GM21529 (cell line): ENCODE measurements at regions not wholly inside any gene's neighbourhood (a gene's known extent, or its start where the extent isn't known, plus 50 kb on each side); places are given as distances from the start of the nearest gene placed in this dataset.

Experiments
- ATAC-seq: cut with Tn5 transposase; IDR thresholded peaks from one replicate; pipeline ENCODE4 v1.9.1; 2021; ENCODE audit not compliant: unreplicated experiment

DNA sequence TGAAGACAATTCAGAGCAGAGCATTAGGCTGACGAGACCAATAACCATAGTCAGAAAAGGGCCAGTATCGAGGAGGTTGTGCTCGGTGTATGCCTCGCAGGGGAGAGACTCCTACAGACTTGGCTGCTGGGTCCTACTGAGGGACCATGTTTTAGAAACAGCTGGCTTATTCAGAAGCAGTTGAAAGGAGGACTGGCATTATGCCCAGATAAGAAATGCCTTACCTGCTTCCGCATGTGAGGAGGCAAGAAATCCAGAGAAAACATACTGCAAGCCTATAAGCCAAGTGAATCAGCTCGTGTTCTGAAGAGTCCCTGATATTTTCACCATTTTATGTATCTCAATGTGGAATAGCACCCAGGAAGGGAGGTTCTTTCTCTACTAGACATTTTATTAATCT lies 434.7 kb downstream of the GRB14 start:
- ATAC-seq: no peak

DNA sequence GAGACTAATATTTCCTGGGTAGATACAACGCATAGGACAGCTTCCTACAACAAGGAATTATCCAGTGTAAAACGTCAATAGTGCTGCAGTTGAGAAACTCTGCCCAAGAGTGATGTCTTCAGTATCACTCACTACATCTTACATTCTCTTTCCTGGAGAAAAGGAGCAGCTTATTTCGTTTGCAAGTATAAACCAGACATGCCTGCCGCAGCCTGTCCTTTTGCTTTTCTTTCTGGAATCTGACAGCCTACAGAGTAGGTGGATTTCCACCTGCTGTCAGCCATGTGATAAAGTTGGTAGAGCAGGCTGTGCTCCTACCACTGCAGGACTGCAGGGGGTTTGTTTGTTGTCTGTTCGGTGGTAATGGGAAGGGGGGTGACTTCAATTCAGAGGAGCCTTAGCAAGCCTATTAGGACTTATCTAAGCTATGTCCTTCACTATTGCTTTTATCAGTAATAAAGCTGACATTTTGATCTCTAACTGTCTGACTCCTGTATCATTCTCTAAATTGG lies 439.1 kb downstream of the GRB14 start:
- ATAC-seq: no peak

DNA sequence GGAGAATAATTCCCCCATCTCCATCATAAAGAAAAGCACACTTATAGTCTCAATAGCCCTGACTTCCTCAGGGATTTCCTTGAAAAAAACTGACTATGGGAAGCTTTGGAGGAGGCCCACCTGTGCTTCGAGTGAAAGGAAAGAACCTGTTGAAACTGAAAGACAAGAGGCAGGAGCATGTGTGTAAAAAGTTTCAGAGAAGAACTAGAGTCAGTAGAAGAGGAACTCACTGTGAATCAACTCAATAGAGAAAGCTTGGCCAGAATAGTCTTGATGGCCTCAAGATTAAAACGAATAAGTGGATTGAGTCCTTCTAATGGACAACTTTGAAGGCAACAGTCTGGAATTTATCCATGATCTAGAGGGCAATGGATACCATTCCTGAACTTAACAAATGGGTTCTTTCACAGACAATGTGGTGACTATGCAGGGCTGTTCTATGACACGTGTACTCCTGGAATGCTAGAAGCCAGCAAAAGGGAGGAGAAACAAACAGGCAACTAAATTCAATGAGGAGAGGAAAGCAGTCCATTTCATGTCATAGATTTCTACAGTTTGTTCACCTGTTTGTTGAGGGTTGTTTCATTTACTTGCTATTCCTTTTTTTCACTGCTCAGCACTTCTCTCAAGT lies 442.3 kb downstream of the GRB14 start:
- peak; percentile 58 for ATAC-seq

DNA sequence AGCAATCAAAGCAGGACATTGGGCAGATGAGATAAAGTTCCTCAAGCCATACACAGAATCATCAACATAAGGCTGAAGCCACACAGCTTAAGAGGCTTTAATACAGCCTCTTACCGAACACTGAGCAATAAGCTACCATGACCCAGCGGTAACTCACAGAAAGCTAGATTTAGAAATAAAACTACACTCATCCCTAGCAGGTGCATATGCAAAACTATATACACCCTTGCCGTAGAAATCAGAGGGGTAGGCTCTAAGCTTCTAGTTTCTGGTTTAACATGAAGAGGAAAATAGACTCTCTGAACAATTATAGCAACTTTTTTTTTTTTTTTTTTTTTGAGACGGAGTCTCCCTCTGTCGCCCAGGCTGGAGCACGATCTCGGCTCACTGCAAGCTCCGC lies 428.8 kb upstream of the FIGN start:
- no peak for ATAC-seq

DNA sequence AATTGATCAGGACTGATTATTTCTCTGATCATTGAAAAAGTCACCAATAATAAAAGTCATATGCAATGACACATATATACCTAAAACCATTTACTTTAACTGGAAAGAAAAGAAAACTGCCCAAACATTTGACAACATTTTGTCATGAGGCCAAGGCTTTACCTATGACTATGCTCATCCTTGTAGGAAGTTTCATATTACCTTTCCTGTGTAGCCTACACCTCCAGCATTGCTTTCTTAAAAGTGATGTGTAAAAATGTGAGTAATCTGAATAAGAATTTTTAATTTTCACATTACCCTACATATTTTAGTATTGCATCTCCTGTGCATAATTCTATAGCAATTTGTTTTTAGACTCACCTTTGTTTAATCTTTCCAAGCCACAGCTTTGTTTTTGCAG lies 419.8 kb upstream of the FIGN start:
- ATAC-seq: no peak

GRCh38 chr2:164151522-164151921 lies 415.7 kb upstream of the FIGN start:
- ATAC-seq: no peak

DNA sequence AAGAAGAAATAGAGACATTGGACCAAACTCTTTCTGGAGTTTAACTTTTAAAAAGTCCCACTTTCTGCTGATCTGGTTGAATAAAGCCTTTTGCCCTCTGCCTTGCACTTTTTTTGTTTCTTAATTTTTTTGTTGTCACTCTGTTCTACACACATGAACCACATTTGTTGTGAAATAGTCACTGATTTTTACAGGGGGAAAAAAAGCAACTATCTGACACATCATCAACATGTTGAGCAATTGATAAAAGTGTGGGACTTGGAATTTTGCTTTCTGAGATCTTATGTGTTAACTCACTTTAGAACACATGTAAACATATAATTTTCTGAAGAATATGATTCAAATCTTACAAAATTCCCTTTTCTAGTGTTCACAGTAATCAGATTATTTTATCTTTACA lies 414.8 kb upstream of the FIGN start:
- no peak for ATAC-seq

DNA sequence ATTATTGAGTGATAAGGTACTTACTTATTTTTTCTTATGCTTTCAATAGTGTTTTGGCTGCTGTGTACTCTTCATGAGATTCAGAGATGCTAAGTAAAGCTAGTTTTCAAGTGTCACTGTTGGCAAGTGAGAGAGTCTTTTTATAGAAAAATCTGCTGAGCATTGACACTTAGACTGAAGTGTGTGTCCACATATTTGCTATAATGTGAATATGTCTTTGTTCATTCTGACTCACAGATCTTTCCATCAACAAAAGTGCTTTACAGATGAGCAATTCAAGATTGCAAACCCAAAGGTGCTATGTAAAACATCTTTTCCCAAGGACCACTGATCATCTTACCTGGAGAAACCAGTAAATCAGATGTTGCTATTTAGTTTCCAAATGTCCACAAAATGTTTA lies 410.6 kb upstream of the FIGN start:
- ATAC-seq: no peak

GRCh38 chr2:164145093-164145987 lies 409.5 kb upstream of the FIGN start:
- no peak for ATAC-seq

- no peak for ATAC-seq
Measured at GRCh38 chr2:164143183-164143930, 407.5 kb upstream of the FIGN start.

DNA sequence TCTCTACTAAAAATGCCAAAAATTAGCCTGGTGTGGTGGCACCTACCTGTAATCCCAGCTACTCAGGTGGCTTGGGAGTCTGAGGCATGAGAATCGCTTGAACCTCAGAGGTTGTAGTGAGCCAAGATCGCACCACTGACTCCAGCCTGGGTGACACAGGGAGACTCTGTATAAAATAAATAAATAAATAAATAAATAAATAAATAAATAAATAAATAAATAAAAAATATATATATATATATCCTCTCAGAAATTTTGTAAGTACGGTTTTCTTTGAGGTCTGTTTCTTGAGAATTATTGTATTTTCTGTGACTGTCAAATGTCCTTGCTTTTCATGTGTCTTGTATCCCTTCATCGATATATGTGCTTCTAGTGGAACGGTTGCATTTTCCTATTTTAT lies 406.9 kb upstream of the FIGN start:
- no peak for ATAC-seq

DNA sequence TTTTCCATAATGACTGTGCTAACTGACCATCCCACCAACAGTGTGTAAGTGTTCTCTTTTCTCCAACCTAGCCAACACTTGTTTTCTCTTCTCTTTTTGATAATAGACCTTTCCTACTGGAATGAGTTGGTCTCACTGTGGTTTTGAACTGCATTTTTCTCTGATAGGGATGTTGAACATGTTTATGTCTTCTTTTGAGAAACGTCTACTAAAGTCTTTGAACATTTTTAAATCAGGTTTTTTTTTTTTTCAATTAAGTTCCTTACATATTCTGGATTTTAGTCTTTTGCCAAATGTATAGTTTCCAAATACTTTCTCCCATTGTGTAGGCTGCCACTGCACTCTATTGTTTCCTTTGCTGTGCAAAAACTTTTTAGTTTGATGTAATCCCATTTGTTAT lies 405.5 kb upstream of the FIGN start:
- ATAC-seq: no peak

DNA sequence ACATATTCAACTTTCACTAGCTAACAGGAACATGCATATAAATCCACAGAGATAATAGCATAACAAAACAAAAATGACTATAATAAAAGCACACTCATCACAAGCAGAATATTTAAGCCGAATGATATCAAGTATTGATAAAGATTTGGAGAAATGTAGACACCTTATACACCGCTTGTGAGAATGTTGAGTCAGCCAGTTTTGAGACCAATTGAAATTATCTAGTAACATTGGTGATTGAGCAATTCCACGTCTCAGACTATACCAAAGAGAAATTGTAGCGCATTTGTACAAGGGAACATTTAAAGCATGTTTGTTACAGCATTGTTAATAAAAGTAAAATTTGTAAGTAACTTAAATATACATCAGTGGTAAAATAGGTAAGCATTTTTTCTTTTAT lies 402.9 kb upstream of the FIGN start:
- ATAC-seq: no peak

DNA sequence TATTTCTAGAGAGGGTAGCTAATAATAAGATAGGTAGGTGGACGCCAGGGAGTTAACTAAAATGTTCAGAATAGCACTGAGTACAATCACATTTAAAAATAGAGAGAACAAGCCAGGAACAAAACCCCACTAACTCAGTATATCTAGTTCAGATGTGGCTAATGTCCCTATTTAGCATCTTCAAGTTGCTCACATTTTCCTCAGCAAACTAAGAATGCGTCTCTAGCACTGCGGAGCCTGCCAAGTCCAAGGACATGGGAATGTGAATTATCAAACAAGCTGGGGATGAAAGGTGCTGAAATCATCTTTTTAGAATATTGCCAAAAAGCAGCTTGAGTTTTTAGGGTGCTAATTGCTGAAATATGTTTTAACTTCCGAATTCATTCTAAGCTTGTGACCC lies 398.5 kb upstream of the FIGN start:
- ATAC-seq: no peak

GRCh38 chr2:164127971-164128527 lies 392.2 kb upstream of the FIGN start:
- no peak for ATAC-seq

DNA sequence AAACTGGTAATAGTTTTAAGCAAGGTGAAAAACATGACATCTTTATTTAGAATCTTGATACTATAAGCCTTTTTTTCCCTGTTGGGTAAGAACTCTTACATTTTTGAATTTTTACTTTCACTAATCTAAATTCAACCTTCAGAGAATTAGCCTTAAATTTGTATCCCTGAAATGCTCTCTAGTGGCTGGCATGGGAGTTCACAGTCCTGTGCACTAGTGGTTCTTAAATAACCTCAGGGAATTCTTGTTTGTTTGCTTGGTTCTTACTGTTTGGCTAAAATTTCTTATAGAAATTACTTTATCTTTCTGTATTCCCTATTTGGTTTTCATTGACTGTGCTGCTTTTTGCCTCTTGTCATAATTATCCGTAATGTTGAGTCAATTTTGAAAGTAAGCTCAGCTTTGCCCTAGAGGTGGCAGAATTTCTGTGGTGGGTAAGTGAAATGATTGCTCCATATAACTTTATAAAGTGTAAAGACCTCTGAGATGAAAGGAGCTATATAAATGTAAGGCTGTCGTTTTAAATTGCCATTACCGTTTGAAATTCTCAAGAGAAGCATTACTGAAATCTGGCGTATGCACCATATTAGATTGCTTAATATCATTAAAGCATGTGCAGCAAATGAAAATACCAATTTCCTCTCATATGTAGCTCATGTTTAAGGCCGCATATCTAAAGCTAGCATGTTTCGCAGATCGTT lies 391.3 kb upstream of the FIGN start:
- ATAC-seq: no peak

DNA sequence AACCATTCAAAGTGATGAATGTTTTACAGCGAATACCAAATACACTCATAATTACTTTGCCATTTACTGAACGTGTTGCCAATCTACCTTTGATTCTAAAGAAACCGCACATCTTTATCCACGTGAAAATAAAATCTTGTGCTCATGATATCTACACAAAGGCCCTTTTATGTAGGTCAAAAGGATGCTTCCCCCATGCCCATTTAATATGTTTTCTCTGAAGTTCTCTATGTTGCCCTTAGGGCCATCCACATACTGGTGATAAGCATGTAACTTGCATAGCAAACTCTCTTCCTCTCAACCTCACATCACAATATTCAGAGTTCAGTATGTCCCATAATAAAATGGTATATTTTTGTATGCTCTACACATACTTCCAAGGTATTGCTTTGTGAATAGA lies 380.0 kb upstream of the FIGN start:
- no peak for ATAC-seq

DNA sequence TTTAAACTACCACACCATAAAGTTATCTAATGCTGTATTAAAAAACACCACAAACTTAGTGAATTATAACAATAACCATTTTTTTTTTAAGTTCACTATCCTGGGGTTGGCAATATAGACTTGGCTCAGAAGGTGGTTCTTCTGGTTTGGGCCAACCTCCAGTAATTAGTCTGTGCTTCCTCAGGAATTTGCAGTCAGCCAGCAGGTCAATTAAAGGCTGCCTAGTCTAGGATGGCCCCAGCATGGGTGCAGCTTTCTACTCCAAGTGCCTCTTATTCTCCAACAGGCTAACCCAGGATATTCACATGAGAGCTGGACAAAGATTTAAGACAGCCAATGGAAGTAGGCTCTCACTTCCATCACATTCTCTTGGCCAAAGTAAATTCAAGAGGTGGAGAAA lies 379.1 kb upstream of the FIGN start:
- ATAC-seq: no peak

GRCh38 chr2:164112105-164112504 lies 376.3 kb upstream of the FIGN start:
- no peak for ATAC-seq

DNA sequence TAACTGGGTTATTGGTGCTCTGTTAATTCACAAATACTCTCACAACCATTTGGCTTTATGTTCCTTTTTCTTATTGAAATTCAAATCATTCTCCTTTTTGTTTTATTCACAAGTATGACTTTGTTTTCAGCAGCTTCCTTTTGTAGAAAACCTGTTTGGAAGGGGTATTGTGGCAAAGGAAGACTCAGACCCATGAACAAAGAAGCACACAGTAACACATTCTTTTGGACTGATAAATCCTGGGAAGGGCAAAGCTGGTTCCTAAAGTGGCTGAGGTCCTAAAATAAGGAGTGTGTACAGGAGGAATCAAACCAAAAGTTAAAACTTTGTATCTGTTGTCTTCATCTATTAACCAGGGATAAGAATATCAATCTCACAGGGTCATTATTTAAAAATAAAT lies 374.7 kb upstream of the FIGN start:
- no peak for ATAC-seq

GRCh38 chr2:164109006-164109405 lies 373.2 kb upstream of the FIGN start:
- ATAC-seq: no peak
